ENCODE measurements at regions not wholly inside any gene's neighbourhood (a gene's known extent, or its start where the extent isn't known, plus 50 kb on each side); places are given as distances from the start of the nearest gene placed in this dataset.

DNA sequence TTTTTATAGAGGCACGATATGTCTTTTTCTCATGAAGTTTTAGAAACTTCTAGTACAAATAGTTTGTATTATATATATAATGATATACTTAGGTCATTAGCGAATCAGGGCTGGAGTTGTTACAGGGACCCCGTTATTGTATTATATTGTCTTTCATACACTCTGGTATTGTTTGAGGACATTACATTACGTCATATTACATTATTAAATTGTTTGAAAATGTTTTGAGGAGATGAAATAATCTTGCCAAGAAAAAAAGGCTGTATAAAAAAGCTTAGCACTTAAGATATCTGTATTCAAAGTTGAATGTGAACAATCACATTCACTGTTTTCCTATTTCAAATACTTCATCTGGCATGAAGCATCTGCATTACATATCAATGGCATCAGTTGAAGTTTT, 239.6 kb upstream of the ASCC3 start:
- TF ChIP-seq NANOG (IDR thresholded peaks at IDR 0.05; ENCODE audit: borderline replicate concordance): no peak
- no peak for TF ChIP-seq ZNF114 (CRISPR knock-in tag; IDR thresholded peaks at IDR 0.05)
- no peak for TF ChIP-seq EZH2 (IDR thresholded peaks at IDR 0.05; ENCODE audit: low read depth, unreplicated experiment)
- no peak for TF ChIP-seq POLR2AphosphoS5 (IDR thresholded peaks at IDR 0.05; ENCODE audit: low read depth)
- TF ChIP-seq, protein P1, sequence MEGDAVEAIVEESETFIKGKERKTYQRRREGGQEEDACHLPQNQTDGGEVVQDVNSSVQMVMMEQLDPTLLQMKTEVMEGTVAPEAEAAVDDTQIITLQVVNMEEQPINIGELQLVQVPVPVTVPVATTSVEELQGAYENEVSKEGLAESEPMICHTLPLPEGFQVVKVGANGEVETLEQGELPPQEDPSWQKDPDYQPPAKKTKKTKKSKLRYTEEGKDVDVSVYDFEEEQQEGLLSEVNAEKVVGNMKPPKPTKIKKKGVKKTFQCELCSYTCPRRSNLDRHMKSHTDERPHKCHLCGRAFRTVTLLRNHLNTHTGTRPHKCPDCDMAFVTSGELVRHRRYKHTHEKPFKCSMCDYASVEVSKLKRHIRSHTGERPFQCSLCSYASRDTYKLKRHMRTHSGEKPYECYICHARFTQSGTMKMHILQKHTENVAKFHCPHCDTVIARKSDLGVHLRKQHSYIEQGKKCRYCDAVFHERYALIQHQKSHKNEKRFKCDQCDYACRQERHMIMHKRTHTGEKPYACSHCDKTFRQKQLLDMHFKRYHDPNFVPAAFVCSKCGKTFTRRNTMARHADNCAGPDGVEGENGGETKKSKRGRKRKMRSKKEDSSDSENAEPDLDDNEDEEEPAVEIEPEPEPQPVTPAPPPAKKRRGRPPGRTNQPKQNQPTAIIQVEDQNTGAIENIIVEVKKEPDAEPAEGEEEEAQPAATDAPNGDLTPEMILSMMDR (conservative IDR thresholded peaks at IDR 0.05; ENCODE audit: low read depth in 2 of 2): no peak
- TF ChIP-seq CREB1 (CRISPR knock-in tag; IDR thresholded peaks at IDR 0.05; ENCODE audit: low read depth): no peak
- no peak for TF ChIP-seq EZH2phosphoT487 (IDR thresholded peaks at IDR 0.05; ENCODE audit: unreplicated experiment)
- TF ChIP-seq, protein P2, sequence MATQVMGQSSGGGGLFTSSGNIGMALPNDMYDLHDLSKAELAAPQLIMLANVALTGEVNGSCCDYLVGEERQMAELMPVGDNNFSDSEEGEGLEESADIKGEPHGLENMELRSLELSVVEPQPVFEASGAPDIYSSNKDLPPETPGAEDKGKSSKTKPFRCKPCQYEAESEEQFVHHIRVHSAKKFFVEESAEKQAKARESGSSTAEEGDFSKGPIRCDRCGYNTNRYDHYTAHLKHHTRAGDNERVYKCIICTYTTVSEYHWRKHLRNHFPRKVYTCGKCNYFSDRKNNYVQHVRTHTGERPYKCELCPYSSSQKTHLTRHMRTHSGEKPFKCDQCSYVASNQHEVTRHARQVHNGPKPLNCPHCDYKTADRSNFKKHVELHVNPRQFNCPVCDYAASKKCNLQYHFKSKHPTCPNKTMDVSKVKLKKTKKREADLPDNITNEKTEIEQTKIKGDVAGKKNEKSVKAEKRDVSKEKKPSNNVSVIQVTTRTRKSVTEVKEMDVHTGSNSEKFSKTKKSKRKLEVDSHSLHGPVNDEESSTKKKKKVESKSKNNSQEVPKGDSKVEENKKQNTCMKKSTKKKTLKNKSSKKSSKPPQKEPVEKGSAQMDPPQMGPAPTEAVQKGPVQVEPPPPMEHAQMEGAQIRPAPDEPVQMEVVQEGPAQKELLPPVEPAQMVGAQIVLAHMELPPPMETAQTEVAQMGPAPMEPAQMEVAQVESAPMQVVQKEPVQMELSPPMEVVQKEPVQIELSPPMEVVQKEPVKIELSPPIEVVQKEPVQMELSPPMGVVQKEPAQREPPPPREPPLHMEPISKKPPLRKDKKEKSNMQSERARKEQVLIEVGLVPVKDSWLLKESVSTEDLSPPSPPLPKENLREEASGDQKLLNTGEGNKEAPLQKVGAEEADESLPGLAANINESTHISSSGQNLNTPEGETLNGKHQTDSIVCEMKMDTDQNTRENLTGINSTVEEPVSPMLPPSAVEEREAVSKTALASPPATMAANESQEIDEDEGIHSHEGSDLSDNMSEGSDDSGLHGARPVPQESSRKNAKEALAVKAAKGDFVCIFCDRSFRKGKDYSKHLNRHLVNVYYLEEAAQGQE (IDR thresholded peaks at IDR 0.05; ENCODE audit: unreplicated experiment): no peak
- TF ChIP-seq JUNB (IDR thresholded peaks at IDR 0.05; ENCODE audit: unreplicated experiment): no peak
